Progenitor cell of endocrine pancreas (in vitro differentiated cells): ENCODE measurements at regions not wholly inside any gene's neighbourhood (a gene's known extent, or its start where the extent isn't known, plus 50 kb on each side); places are given as distances from the start of the nearest gene placed in this dataset.

Source experiments
- DNase-seq: peaks from one replicate; pipeline ENCODE4 v3.0.0; 2021; ENCODE audit warnings: low spot score; ENCODE audit not compliant: unreplicated experiment
- H3K27ac Mint-ChIP-seq: 2 replicates; pipeline ENCODE4 v1.8.0; 2021; ENCODE audit warnings: mild to moderate bottlenecking, moderate library complexity, mixed read lengths
- H3K27me3 Mint-ChIP-seq: 2 replicates; pipeline ENCODE4 v1.8.0; 2021; ENCODE audit warnings: mixed read lengths
- H3K36me3 Mint-ChIP-seq: 2 replicates; pipeline ENCODE4 v1.8.0; 2022; ENCODE audit warnings: mixed read lengths; ENCODE audit not compliant: insufficient read depth
- H3K4me1 Mint-ChIP-seq: 2 replicates; pipeline ENCODE4 v1.8.0; 2021; ENCODE audit warnings: low read depth, mixed read lengths
- H3K4me3 Mint-ChIP-seq: 2 replicates; pipeline ENCODE4 v1.8.0; 2021; ENCODE audit warnings: low read depth, mild to moderate bottlenecking, moderate library complexity, mixed read lengths
- H3K9me3 Mint-ChIP-seq: 2 replicates; pipeline ENCODE4 v1.8.0; 2021; ENCODE audit warnings: low read depth, mixed read lengths
- TF ChIP-seq, protein P1 (sequence below): fragments of 200-600 bp; sonication (generic); IDR thresholded peaks from one replicate; pipeline ENCODE4 v1.5.0; 2021; ENCODE audit warnings: antibody characterized with exemption, mild to moderate bottlenecking; ENCODE audit not compliant: unreplicated experiment

DNA sequence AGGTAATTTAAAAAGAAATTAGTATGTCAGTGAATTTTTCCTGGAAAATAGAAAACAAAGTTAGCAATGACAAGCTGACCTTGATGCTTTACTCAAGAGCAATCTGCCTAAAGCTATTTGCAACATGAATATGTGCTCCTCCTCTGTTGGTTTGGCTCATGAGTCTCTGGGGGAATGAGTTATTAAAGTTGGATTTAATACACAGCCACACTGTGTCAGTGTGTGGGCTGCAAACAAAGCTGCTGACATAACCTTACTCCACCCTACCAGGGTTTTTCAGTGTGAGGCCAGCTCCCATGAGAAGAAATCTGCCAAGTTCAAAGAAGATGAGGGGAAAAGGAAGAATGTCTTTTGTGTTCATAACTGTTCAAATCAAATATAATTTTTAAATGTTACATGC lies 280.5 kb downstream of the TLL1 start:
- Mint-ChIP-seq H3K36me3 (no peaks in the 10 kb centered on the region), H3K27me3 (no peaks in the 10 kb centered on the region)

DNA sequence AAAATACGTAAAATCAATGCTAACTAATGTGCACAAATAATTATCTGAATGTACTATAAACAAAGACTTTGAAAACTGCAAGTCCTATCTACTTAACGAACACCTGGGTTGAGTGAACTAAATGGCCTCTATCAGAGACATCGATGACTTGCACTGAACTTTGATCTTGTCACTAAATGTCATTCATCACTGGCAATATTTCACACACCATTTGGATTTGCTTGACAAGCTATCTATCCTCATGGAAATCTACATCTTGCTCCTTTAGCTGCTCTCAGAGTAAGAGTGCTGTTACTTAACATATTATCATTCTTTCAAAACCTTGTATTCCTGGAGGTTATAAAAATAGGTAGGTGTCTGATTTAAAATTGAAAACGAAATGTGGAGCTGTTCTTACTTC lies 289.3 kb downstream of the TLL1 start:
- no peaks in the 10 kb centered on the region for H3K27me3 Mint-ChIP-seq
- H3K9me3 Mint-ChIP-seq = no peaks in the 10 kb centered on the region
- no peak for DNase-seq
- no peak overlapping the region for H3K4me3 Mint-ChIP-seq
- H3K27ac Mint-ChIP-seq = no peak overlapping the region
- H3K4me1 Mint-ChIP-seq = peaks cover 7% of the 10 kb centered on the region
- no peaks in the 10 kb centered on the region for H3K36me3 Mint-ChIP-seq
- TF ChIP-seq, protein P1, sequence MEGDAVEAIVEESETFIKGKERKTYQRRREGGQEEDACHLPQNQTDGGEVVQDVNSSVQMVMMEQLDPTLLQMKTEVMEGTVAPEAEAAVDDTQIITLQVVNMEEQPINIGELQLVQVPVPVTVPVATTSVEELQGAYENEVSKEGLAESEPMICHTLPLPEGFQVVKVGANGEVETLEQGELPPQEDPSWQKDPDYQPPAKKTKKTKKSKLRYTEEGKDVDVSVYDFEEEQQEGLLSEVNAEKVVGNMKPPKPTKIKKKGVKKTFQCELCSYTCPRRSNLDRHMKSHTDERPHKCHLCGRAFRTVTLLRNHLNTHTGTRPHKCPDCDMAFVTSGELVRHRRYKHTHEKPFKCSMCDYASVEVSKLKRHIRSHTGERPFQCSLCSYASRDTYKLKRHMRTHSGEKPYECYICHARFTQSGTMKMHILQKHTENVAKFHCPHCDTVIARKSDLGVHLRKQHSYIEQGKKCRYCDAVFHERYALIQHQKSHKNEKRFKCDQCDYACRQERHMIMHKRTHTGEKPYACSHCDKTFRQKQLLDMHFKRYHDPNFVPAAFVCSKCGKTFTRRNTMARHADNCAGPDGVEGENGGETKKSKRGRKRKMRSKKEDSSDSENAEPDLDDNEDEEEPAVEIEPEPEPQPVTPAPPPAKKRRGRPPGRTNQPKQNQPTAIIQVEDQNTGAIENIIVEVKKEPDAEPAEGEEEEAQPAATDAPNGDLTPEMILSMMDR = no peak

More for the DNA sequence above, 280.5 kb downstream of the TLL1 start:
- no peak overlapping the region for H3K27ac Mint-ChIP-seq
- no peaks in the 10 kb centered on the region for H3K4me1 Mint-ChIP-seq
- no peak overlapping the region for H3K4me3 Mint-ChIP-seq
- TF ChIP-seq, protein P1 = no peak
- DNase-seq = no peak
- peaks cover 5% of the 10 kb centered on the region for H3K9me3 Mint-ChIP-seq

DNA sequence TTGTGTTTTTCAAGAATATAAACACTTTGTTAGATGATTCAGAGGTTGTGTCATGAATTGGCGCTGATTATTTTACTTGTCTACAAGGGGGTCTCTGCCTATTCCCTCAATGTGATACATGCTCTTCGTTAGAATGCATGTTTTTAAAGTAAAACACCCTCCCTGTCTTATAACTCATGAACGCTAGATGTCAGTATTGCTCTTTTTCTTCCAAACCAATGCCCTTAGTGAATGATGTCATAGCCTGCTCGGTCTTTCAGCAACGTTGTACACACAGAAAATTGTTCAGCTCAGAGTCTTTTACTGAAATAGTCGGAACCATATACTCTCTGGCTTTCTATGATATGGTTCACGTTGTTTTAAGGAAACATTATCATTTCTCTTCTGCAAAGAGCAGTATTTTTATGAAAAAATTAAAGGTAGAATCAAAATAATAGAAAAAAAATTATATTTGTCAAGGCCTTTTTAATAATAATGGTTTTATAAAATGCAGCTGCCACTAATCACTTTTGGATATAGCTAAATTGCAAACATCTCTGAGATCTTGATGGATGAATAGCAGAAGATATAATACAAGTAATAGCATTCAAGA lies 292.9 kb downstream of the TLL1 start:
- H3K4me3 Mint-ChIP-seq = no peak overlapping the region
- TF ChIP-seq, protein P1 = peak; percentile 82
- H3K27me3 Mint-ChIP-seq = no peaks in the 10 kb centered on the region
- DNase-seq = peak; percentile 9
- H3K4me1 Mint-ChIP-seq = peaks cover 7% of the 10 kb centered on the region
- H3K27ac Mint-ChIP-seq = no peak overlapping the region
- H3K36me3 Mint-ChIP-seq = no peaks in the 10 kb centered on the region
- H3K9me3 Mint-ChIP-seq = no peaks in the 10 kb centered on the region

DNA sequence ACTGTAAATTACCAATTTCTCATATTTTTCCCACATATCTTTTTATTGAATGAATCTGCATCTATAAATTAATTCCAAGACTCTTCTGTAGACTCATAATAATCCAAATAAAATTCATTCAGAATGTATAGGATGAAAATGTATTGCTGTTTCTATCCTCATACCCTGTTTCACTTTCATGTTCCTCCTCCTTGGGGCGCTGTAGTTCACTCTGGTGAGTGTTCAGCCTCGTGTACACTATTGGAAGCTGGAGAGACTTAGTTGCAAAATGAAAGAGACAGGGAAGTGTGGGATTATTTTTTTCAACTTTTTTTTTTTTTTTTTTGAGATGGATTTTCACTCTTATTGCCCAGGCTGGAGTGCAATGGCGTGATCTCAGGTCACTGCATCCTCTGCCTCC lies 296.1 kb downstream of the TLL1 start:
- DNase-seq = no peak
- H3K4me3 Mint-ChIP-seq = no peak overlapping the region
- TF ChIP-seq, protein P1 = peak; percentile 46
- H3K27ac Mint-ChIP-seq = no peak overlapping the region
- H3K9me3 Mint-ChIP-seq = peaks cover 5% of the 10 kb centered on the region
- no peaks in the 10 kb centered on the region for H3K27me3 Mint-ChIP-seq
- peaks cover 2% of the 10 kb centered on the region for H3K4me1 Mint-ChIP-seq
- H3K36me3 Mint-ChIP-seq = no peaks in the 10 kb centered on the region

DNA sequence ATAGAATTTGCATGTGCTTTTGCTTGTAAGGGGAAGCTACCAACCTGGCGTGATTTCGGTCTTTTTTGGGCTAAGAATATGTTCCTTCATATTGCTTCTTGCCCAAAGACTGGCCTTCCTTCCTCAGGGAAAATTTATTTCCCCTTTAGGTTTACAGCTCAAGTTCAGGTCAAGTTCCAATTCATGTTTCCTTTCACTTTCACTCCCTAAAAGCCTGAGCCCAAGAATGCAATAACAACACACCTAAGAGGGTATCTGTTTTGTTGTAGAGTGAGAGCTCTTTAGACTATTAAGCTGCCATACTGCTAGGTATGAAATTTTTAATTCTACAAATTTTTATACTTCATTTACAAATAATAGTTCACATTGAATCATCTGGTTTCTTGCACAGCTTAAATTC lies 299.6 kb downstream of the TLL1 start:
- peaks cover 5% of the 10 kb centered on the region for H3K9me3 Mint-ChIP-seq
- no peaks in the 10 kb centered on the region for H3K27me3 Mint-ChIP-seq
- no peaks in the 10 kb centered on the region for H3K36me3 Mint-ChIP-seq
- no peak overlapping the region for H3K27ac Mint-ChIP-seq
- no peak for DNase-seq
- no peak overlapping the region for H3K4me3 Mint-ChIP-seq
- peaks cover 4% of the 10 kb centered on the region for H3K4me1 Mint-ChIP-seq
- TF ChIP-seq, protein P1 = no peak
